GM19023 (cell line): ENCODE measurements at regions not wholly inside any gene's neighbourhood (a gene's known extent, or its start where the extent isn't known, plus 50 kb on each side); places are given as distances from the start of the nearest gene placed in this dataset.
"Not testable (repeated sequence)": the region's sequence is repeated elsewhere in the genome, so short reads cannot be mapped to it uniquely, and the experiment has no call there.

Experiments used
- ATAC-seq: cut with Tn5 transposase; IDR thresholded peaks from one replicate; pipeline ENCODE4 v1.9.1; 2021; ENCODE audit warnings: mild to moderate bottlenecking, moderate library complexity; ENCODE audit not compliant: unreplicated experiment

DNA sequence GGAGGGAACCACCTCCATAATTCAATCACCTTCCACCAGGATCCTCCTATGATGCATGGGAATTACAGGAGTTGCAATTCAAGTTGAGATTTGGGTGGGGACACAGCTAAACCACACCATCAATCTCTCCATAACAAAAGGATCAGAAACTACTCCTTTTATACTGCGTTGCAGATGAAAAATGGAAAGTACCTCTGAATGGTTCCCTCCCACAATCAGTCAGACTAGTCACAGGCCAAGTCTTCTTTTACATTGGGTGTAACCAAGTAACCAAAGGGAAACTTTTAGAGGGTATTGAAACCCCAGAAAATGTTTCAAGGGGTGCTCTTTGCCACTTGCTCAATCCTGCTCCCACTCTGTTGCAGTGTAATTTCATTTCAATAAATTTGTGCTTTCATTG is 504.3 kb upstream of the CNTN3 start:
- ATAC-seq = no peak

DNA sequence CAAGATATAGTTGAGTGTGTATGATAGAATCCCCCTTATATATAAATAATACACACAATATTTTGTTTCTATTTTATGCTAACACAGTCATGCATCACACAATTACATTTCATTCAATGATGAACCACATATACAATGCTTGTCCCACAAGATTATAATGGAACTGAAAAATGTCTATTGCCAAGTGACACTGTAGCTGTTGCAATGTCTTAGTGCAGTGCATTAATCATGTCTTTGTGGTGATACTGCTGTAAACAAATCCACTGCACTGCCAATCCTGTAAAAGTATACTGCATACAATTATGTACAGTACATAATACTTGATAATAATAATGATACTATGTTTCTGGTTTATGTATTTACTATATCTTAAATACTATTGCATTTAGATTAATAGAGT is 512.1 kb upstream of the CNTN3 start:
- no peak for ATAC-seq

DNA sequence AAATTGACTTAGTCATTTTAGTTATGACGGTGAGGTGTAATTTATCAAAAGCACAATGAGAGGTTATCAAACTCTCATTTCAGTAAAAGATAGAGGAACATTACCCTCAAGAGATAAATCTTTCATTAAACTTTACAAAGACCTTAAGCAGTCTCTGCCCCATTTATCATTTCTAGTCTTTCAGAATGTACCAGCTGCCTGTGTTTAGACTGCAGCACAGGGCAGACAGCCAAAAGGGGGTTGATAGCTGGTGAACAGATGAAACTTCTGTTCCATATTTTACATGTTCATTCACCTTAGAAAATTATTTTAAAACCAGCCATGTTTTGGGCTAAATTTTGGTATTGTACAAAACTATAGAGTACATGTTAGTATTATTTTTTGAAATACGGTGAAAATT is 514.6 kb upstream of the CNTN3 start:
- no peak for ATAC-seq

GRCh38 chr3:75136100-75136897 is 521.8 kb upstream of the CNTN3 start:
- ATAC-seq = no peak

DNA sequence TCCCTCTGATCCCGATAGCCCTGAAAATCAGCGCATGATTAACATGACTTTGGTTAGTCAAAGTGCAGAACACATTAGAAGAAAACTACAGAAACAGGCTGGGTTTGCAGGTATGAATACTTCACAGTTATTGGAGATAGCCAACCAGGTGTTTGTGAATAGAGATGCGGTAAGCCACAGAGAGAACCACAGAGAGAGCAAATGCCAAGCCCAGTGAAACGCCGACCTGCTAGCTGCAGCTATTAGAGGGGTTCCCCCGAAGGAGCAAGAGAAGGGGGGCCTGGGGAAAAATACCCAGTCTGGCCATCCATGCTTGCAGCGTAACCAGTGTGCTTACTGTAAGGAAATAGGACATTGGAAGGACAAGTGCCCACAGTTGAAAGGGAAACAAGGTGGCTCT is 523.9 kb upstream of the CNTN3 start:
- no peak for ATAC-seq

DNA sequence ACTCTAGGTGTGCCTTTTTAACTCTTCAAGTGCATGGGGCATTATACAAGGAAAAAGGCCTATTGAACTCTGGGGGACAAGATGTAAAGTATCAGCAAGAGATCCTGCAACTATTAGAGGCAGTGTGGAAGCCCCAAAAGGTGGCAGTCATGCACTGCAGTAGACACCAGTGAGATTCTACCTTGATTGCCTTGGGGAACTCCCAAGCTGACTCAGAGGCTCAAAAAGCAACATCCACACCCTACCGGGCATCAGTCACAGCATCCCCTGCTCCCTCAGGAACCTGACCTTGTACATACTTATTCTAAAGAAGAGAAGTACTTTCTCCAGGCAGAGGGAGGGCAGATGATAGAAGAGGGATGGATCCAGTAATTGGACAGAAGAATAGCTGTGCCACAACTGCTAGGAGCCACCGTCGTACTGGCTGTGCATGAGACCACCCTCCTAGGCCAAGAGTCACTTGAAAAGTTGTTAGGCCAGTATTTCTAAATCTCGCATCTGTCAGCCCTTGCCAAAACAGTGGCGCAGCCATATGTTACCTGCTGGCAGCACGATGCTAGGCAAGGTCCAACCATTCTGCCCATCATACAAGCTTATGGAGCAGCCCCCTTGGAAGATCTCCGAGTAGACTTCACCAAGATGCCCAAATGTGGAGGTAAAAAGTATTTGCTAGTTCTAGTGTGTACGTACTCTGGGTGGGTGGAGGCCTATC is 523.1 kb upstream of the FRG2C start:
- ATAC-seq = no peak

GRCh38 chr3:75144406-75144805 is 519.7 kb upstream of the FRG2C start:
- no peak for ATAC-seq

DNA sequence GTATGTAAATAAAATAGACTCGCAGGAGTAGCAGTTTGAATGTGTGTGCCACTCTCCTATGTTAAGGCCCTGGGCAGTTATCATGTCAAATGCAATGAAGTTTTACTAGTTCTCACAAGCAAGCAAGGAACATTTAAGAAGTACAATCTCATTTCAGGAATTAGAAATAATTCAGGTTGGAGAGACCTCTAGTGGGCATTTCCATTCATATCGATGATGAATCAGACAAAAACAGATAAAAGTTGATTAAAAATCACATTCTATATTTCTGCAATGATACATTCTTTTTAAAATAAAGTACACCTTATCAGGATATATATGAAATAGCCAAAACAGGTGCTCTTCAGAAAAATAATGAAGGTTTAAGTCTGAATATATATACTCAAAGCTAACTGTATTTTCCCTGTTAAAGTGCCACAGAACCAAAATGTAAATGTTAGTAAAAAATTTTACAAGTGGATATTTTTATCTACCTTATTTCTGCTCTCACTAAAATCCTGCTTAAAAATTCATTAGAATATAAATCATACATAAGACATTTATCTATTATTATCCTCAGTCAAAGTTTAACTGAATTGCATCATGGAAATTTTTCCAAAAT is 492.4 kb upstream of the FRG2C start:
- ATAC-seq = no peak

DNA sequence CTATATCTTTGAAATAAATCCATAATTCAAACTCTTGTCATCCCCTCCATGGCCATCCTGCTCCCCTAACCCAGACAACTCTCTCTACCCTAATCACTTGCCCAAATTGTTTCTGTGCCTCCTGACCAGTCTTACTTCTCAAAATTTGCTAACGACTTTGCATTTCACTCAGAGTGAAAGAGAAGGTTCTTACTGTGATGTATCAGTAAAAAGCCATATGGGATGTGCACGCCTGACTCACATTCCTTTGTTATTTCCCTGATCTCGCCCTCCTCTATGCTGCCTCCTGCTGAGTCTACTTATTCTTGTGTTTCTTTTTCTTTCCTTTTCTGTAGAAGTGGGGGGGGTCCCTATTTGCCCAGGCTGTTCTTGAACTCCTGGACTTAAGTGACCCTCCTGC is 487.2 kb upstream of the FRG2C start:
- ATAC-seq = no peak

GRCh38 chr3:75180235-75180944 is 483.7 kb upstream of the FRG2C start:
- peak; percentile 70 for ATAC-seq

GRCh38 chr3:75180945-75181298 is 483.2 kb upstream of the FRG2C start:
- ATAC-seq = no peak

DNA sequence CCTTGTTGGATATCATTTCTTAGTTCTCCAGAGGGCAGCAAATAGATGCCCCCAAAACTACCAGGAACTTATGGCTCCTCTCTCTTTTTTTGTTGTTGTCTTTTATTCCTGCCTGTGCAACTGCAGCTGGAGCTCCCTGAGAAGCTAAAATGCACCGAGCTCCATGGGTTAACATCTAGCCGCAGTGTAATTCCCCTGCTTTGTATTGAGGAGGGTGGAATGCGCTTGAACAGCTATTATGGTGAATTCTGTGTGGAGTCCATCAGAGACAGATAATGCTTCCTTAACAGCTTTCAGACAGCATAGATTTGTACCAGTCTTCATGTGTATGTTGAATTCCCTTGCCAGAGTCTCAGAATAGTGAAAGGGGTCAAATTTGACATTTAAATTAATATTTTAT is 475.2 kb upstream of the FRG2C start:
- ATAC-seq = no peak

GRCh38 chr3:75192146-75192616 is 471.9 kb upstream of the FRG2C start:
- ATAC-seq = no peak

DNA sequence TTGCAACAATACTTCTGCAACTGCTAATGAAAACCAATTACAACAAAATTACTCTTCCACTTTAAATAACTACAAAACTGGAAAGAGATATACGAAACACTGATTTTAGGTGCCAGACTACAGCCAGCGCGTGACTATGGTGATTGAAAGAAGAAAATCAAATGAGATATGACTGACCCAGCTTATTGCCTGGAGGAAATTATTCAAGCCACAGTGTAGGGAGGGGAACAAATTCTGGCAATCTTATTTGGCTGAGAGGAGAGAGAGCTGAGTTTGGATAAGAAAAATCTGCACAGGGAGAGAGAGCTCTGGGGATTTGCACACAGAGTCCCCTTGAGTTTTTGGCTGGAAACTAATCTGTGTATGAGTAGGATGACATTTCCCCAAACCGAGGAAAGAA is 470.3 kb upstream of the FRG2C start:
- no peak for ATAC-seq

DNA sequence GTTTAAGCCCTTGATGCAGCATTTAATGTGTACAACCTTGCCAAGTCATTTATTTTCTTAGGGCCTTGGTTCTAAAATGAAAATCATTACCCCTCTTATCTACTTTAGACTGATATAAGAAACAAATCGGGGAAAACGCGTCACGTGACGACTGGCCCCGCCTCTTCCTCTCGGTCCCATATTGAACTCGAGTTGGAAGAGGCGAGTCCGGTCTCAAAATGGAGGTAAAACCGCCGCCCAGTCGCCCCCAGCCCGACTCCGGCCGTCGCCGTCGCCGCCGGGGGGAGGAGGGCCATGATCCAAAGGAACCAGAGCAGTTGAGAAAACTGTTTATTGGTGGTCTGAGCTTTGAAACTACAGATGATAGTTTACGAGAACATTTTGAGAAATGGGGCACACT is 449.8 kb upstream of the FRG2C start:
- ATAC-seq = not testable (repeated sequence)

DNA sequence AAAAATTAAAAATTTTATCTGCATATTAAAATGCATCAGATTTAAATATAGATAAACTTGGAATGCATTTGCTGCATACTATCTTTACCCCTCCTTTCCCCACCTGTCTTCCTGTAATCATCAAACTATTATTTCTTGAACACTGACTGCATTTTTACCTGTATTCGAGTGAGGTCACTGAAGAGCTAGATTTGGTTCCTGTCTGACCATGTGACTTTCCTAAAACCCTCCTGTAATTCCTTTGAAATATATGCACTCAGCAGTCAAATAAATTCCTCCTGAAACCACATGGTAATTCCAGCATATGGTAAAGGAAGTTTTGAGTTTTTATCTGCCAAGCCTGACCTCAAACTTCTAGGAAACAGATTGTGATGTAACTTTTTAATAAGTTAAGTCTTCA is 445.6 kb upstream of the FRG2C start:
- no peak for ATAC-seq

- ATAC-seq = no peak
Measured at GRCh38 chr3:75220932-75221331, 443.2 kb upstream of the FRG2C start.

DNA sequence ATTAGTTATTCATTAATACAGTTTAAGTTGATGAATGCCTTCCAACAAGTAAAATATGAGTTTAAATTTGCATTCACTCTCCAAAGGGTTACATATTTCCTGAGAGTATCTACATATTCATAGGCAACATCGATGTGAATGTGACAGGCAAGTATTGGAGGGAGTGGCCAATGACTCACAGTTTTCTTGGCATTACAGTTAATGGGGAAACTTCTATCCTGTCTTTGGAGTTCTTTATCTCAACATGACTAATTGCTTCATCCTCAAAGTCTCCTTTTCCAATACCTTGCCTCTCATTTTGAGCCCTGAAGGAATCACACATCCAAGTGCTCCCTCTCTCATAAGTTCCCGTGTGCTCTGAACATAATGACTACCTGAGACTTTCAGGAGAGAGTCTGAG is 439.7 kb upstream of the FRG2C start:
- no peak for ATAC-seq

DNA sequence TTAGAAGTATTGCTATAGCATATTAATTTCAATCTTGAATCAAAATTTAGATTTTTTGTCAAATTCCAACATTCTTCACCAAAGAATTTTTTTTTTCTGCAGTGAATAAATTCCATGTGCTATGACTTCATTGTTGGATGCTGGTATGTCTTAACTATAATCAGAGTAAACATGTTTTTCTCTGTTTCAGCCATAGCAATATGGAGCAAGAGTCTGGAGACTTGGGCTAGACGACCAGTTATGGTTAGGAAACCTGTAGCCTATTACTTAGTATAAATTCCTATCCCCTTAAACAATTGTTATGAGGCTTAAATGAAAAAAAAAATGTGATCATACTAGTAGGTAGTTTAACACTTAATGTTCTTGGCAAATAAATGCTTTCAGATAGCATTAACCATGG is 431.9 kb upstream of the FRG2C start:
- ATAC-seq = no peak

DNA sequence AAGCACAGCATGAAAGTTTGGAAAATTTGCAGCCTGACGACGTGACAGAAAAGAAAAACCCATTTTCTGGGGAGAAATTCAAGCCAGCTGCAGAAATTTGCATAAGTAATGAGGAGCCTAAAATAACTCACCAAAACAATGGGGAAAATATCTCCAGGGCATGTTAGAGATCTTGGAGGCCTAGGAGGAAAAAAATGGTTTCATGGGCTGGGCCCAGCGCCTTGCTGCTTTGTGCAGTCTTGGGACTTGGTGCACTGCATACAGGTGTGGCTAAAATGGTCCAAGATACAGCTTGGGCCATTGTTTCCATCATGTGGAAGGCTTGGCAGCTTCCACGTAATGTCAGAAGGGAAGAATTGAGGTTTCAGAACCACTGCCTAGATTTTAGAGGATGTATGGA is 428.5 kb upstream of the FRG2C start:
- ATAC-seq = no peak

GRCh38 chr3:75237053-75237452 is 427.1 kb upstream of the FRG2C start:
- ATAC-seq = no peak

GRCh38 chr3:75237477-75237876 is 426.7 kb upstream of the FRG2C start:
- no peak for ATAC-seq
